ENCODE measurements at regions not wholly inside any gene's neighbourhood (a gene's known extent, or its start where the extent isn't known, plus 50 kb on each side); places are given as distances from the start of the nearest gene placed in this dataset.

- DNase-seq (ENCODE audit: low spot score): no peak
Observed at GRCh38 chr18:10217211-10217610, 237.2 kb upstream of the APCDD1 start.

GRCh38 chr18:10225300-10225699 is 229.1 kb upstream of the APCDD1 start:
- no peak for DNase-seq (ENCODE audit: low spot score)

- no peak for DNase-seq (ENCODE audit: low spot score)
Observed at GRCh38 chr18:10226971-10227370, 227.5 kb upstream of the APCDD1 start.

- no peak for DNase-seq (ENCODE audit: low spot score)
Observed at GRCh38 chr18:10228326-10228725, 226.1 kb upstream of the APCDD1 start.

GRCh38 chr18:10229458-10229857 is 225.0 kb upstream of the APCDD1 start:
- DNase-seq (ENCODE audit: low spot score): no peak

- DNase-seq (ENCODE audit: low spot score): peak; percentile 14
Observed at GRCh38 chr18:10230072-10230471, 224.4 kb upstream of the APCDD1 start.

GRCh38 chr18:10231220-10231619 is 223.2 kb upstream of the APCDD1 start:
- DNase-seq (ENCODE audit: low spot score): no peak

- DNase-seq (ENCODE audit: low spot score): no peak
Observed at GRCh38 chr18:10232062-10232461, 222.4 kb upstream of the APCDD1 start.

- DNase-seq (ENCODE audit: low spot score): no peak
Observed at GRCh38 chr18:10233082-10233875, 221.2 kb upstream of the APCDD1 start.

GRCh38 chr18:10234281-10234680 is 220.2 kb upstream of the APCDD1 start:
- DNase-seq (ENCODE audit: low spot score): no peak

- DNase-seq (ENCODE audit: low spot score): no peak
Observed at GRCh38 chr18:10234912-10235660, 219.3 kb upstream of the APCDD1 start.

GRCh38 chr18:10235661-10235952 is 218.8 kb upstream of the APCDD1 start:
- DNase-seq (ENCODE audit: low spot score): no peak

- DNase-seq (ENCODE audit: low spot score): no peak
Observed at GRCh38 chr18:10239103-10239502, 215.3 kb upstream of the APCDD1 start.

- DNase-seq (ENCODE audit: low spot score): no peak
Observed at GRCh38 chr18:10239991-10240634, 214.3 kb upstream of the APCDD1 start.

GRCh38 chr18:10240973-10241372 is 213.5 kb upstream of the APCDD1 start:
- no peak for DNase-seq (ENCODE audit: low spot score)

GRCh38 chr18:10241579-10241978 is 212.9 kb upstream of the APCDD1 start:
- no peak for DNase-seq (ENCODE audit: low spot score)

- no peak for DNase-seq (ENCODE audit: low spot score)
Observed at GRCh38 chr18:10242936-10243680, 211.3 kb upstream of the APCDD1 start.

GRCh38 chr18:10244341-10244740 is 210.1 kb upstream of the APCDD1 start:
- no peak for DNase-seq (ENCODE audit: low spot score)

GRCh38 chr18:10245031-10245845 is 209.2 kb upstream of the APCDD1 start:
- no peak for DNase-seq (ENCODE audit: low spot score)

- DNase-seq (ENCODE audit: low spot score): no peak
Observed at GRCh38 chr18:10245846-10246175, 208.6 kb upstream of the APCDD1 start.

- DNase-seq (ENCODE audit: low spot score): no peak
Observed at GRCh38 chr18:10247021-10247741, 207.3 kb upstream of the APCDD1 start.
